Brain microvascular endothelial cell (primary cell): ENCODE measurements at regions not wholly inside any gene's neighbourhood (a gene's known extent, or its start where the extent isn't known, plus 50 kb on each side); places are given as distances from the start of the nearest gene placed in this dataset.

Experiments
- DNase-seq: peaks from one replicate; pipeline ENCODE4 v3.0.0-alpha.2; 2020
- H3K27ac ChIP-seq: fragments of 250-450 bp; sonication (Bioruptor Pico); 2 replicates; pipeline ENCODE4 v1.5.1; 2020; ENCODE audit warnings: mild to moderate bottlenecking, moderate library complexity
- H3K27me3 ChIP-seq: fragments of 250-450 bp; sonication (Bioruptor Pico); replicated peaks from 2 replicates; pipeline ENCODE4 v1.5.1; 2020; ENCODE audit warnings: mild to moderate bottlenecking
- H3K36me3 ChIP-seq: fragments of 250-450 bp; sonication (Bioruptor Pico); replicated peaks from 2 replicates; pipeline ENCODE4 v1.5.1; 2020; ENCODE audit warnings: mild to moderate bottlenecking
- H3K4me3 ChIP-seq: 2 replicates; pipeline ENCODE4 v1.5.1; 2011; ENCODE audit warnings: low read depth, mild to moderate bottlenecking, control low read depth, low read length, moderate library complexity
- CTCF ChIP-seq: IDR thresholded peaks from 2 replicates; pipeline ENCODE4 v1.5.1; 2011; ENCODE audit warnings: low read depth, mild to moderate bottlenecking, moderate library complexity, low read length, control low read depth, inconsistent platforms; ENCODE audit errors: missing control alignments
- in situ Hi-C: cut with HindIII; loops from 2 replicates; pipeline ENCODE4 v1.10.0; 2017; ENCODE audit warnings: low sequenced_read_pairs, low pct_ligation_motif_present

DNA sequence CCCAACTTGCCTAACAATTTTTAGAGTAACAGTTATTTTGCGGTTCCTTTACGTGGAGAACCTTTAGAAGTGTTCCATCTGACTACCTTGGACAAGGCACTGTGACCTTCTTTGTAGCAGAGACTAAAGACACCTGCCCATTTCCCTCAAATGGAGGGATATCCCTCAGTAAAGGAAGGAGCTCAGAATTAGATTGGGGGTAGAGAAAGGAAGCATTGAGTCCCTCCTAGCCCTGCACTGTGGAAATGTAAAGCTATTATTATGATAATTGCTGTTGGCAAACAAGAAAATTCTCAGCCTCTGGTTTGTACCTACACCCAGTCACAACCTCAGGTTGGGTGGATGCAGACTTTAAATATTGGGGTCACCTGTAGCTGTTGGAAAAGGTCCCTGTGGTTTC is 72.6 kb upstream of the MACF1 start:
- in situ Hi-C loops, result no loop called here
- no peak overlapping the region for H3K4me3 ChIP-seq

DNA sequence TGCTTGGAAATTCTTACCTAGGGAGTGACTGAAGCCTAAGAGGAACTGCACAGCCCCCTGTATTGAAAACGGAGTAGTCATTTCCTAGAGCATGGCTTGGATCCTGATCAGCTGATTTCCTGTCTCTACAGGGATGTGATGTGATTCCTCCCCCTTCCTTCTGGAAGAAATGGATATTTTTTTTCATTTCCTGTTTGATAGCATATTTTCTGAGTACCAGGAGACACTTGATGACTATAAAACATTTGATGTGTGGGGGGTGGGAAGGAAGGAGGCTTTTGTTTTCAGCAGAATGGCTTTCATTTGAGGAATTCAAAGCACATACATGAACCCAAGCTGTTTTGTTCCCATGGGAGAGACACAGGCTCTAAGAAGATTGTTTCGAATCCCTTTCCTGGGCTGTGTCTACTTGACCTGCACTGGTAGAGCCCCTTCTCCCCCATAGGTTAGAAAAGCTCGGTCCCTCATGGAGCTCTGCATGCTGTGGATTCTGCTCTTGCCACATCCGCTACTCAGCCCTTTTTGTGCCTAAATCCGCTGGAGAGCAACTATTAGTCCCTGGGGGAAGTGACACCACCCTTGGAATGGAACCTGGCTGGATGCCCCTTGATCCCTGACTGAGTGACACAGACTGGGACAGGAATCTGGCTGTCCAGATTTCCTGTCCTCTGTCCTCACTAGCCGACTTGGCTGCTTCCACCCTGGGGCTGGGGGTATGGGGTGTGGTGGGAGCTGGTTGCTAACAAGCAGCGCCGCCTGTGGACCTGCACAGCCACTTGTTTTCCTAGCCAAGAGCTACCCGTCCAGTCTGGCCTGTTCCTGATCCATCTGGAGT is 71.8 kb upstream of the MACF1 start:
- Histone ChIP-seq H3K36me3 (no peaks in the 10 kb centered on the region), H3K27me3 (no peaks in the 10 kb centered on the region)

More for the DNA sequence above, 72.6 kb upstream of the MACF1 start:
- no peaks in the 10 kb centered on the region for H3K27me3 ChIP-seq
- H3K27ac ChIP-seq, result peak overlapping the region; percentile 75
- no peaks in the 10 kb centered on the region for H3K36me3 ChIP-seq
- no peak for TF ChIP-seq CTCF
- no peak for DNase-seq

DNA sequence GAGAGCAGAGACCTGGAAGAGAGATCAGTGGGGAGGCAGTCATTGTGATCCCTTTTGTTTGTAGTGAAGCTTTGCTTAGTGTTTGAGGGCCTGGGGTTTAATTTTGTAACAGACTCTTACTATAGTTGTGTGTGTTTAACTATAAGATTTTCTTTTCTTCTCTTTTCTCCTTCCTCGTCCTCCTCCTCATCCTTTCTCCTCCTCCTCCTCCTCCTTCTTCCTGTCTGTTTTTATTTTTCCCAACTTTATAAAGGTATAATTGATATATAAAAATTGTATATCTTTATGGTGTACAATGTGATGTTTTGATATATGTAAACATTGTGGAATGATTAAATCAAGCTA is 71.2 kb upstream of the MACF1 start:
- DNase-seq, result no peak
- in situ Hi-C loops, result no loop called here
- Histone ChIP-seq H3K27ac (peak overlapping the region; percentile 75), H3K4me3 (no peak overlapping the region), H3K27me3 (no peaks in the 10 kb centered on the region), H3K36me3 (no peaks in the 10 kb centered on the region)
- TF ChIP-seq CTCF, result no peak

More for the DNA sequence above, 71.8 kb upstream of the MACF1 start:
- H3K27ac ChIP-seq, result peak overlapping the region; percentile 75
- peak; percentile 69 for DNase-seq
- no peak overlapping the region for H3K4me3 ChIP-seq
- TF ChIP-seq CTCF, result peak; percentile 52
- in situ Hi-C loops, result no loop called here

DNA sequence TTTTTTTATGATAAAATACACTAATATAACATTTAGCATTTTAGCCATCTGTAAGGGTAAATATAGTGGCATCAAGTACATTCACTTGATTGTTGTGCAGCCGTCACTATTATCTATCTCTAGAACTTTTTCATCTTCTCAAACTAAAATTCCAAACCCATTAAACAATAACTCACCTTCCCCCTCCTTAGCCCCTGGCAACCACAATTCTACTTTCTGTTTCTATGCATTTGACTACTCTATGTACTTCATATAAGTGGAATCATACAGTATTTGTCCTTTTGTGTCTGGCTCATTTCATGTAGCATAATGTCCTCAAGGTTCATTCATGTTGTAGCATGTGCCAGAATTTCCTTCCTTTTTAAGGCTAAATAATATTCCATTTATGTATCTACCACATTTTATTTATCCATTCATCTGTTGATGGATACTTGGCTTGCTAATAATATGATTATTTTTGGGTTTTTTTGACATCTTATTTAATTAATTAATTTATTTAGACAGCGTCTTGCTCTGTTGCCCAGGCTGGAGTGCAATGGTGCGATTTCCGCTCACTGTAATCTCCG is 69.6 kb upstream of the MACF1 start:
- no peak for TF ChIP-seq CTCF
- DNase-seq, result no peak
- in situ Hi-C loops, result no loop called here
- Histone ChIP-seq H3K27ac (no peak overlapping the region), H3K4me3 (no peak overlapping the region), H3K36me3 (no peaks in the 10 kb centered on the region), H3K27me3 (no peaks in the 10 kb centered on the region)

DNA sequence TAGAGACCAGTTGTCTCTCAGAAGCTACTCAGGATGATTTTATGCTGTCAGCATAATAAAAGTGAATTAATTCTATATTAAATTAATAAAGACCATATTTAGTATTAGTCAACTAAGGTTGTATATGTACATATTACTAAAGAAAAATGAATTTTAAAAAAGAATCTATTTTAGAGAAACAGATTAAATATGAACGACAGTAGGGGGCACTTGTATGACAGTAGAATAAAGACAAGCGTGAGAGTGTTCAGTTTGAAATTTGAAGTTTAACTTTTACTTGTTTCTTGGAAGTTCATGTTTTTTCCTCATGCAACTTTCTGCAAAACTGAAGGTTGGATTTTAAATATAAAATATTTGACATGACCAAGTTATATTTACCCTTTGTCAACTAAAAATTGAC is 67.9 kb upstream of the MACF1 start:
- Histone ChIP-seq H3K27me3 (no peaks in the 10 kb centered on the region), H3K27ac (no peak overlapping the region), H3K36me3 (no peaks in the 10 kb centered on the region), H3K4me3 (no peak overlapping the region)
- in situ Hi-C loops, result no loop called here
- no peak for TF ChIP-seq CTCF
- DNase-seq, result no peak
